ENCODE measurements at regions not wholly inside any gene's neighbourhood (a gene's known extent, or its start where the extent isn't known, plus 50 kb on each side); places are given as distances from the start of the nearest gene placed in this dataset.

- no peak for TF ChIP-seq CTCF (IDR thresholded peaks at IDR 0.05)
- TF ChIP-seq TCF7L2 (IDR thresholded peaks at IDR 0.05; ENCODE audit: low read depth, low read length), result no peak
- no peak for TF ChIP-seq SIN3A (IDR thresholded peaks at IDR 0.05; ENCODE audit: borderline replicate concordance, insufficient read depth, low read depth, low read length)
- no peak for TF ChIP-seq POLR2AphosphoS5 (IDR thresholded peaks at IDR 0.05; ENCODE audit: low read depth, low read length)
- TF ChIP-seq REST (IDR thresholded peaks at IDR 0.05; ENCODE audit: insufficient read depth in 1 of 2, low read depth in 2 of 2, low read length in 1 of 2), result no peak
Measured at GRCh38 chr2:180669016-180669415, 311.4 kb upstream of the UBE2E3 start.
